H1 (cell line): ENCODE measurements at regions not wholly inside any gene's neighbourhood (a gene's known extent, or its start where the extent isn't known, plus 50 kb on each side); places are given as distances from the start of the nearest gene placed in this dataset.

Experiments used
- CTCF ChIA-PET: fragments of 300-600 bp; sonication (Branson Sonifier 250); formaldehyde crosslinking; loops from one replicate; lab custom pipeline; 2021; ENCODE audit not compliant: partially characterized antibody; lab: Charles Lee
- POLR2A ChIA-PET: fragments of 300-600 bp; sonication (Branson Sonifier 250); formaldehyde crosslinking; loops from one replicate; lab custom pipeline; 2021; ENCODE audit warnings: inconsistent platforms; ENCODE audit not compliant: partially characterized antibody; lab: Charles Lee
- DNase-seq, 2 experiments: peaks; one replicate each; pipeline versions ENCODE4 v3.0.0 to v3.0.0-alpha.2; 2010 to 2022; ENCODE audit warnings: low spot score in 2 of 2, low read depth in 1 of 2, mixed read lengths in 1 of 2
- FAIRE-seq: peaks from 2 replicates; lab custom pipeline; 2011; peaks lifted over from hg19 to GRCh38; lab: Jason Lieb, UNC
- H2AFZ ChIP-seq: 2 replicates; pipeline ENCODE4 v1.8.1; 2012; ENCODE audit warnings: low read length, inconsistent platforms
- H2AK5ac ChIP-seq: 2 replicates; pipeline ENCODE4 v1.6.1; 2013; ENCODE audit warnings: low read depth, low read length
- H2BK120ac ChIP-seq: replicated peaks from 2 replicates; pipeline ENCODE3; 2013; ENCODE audit warnings: low read depth, low read length, inconsistent platforms
- H2BK12ac ChIP-seq: 2 replicates; pipeline ENCODE4 v1.6.1; 2013; ENCODE audit warnings: low read depth, low read length
- H2BK15ac ChIP-seq: 2 replicates; pipeline ENCODE4 v1.6.1; 2013; ENCODE audit warnings: low read length
- H2BK20ac ChIP-seq: 2 replicates; pipeline ENCODE4 v1.6.1; 2013; ENCODE audit warnings: low read length
- H2BK5ac ChIP-seq: 2 replicates; pipeline ENCODE4 v1.6.1; 2013; ENCODE audit warnings: low read depth, low read length
- H3K14ac ChIP-seq: 2 replicates; pipeline ENCODE4 v1.6.1; 2013; ENCODE audit warnings: inconsistent platforms; ENCODE audit not compliant: insufficient read length
- H3K18ac ChIP-seq: 2 replicates; pipeline ENCODE4 v1.6.1; 2013; ENCODE audit warnings: low read length; ENCODE audit errors: extremely low read depth
- H3K23ac ChIP-seq: 2 replicates; pipeline ENCODE4 v1.6.1; 2013; ENCODE audit warnings: inconsistent platforms; ENCODE audit not compliant: insufficient read length
- H3K23me2 ChIP-seq: 2 replicates; pipeline ENCODE4 v1.6.1; 2013; ENCODE audit warnings: low read depth, low read length
- H3K27ac ChIP-seq: 2 replicates; pipeline ENCODE4 v1.6.1; 2011; ENCODE audit warnings: low read depth, low read length, inconsistent platforms
- H3K27me3 ChIP-seq, 4 experiments: replicated peaks in 1 of 4; 1 replicate in 1 of 4; 2 replicates in 3 of 4; pipeline versions ENCODE4 v1.6.1 to v1.8.1; 2011 to 2013; ENCODE audit warnings: low read length in 3 of 4, mild to moderate bottlenecking in 3 of 4, inconsistent platforms in 2 of 4, mixed read lengths in 2 of 4, moderate library complexity in 1 of 4; ENCODE audit not compliant: control insufficient read depth in 3 of 4, insufficient read depth in 3 of 4; ENCODE audit errors: extremely low read depth in 1 of 4
- H3K36me3 ChIP-seq, 4 experiments: 2 replicates each; pipeline versions ENCODE4 v1.6.1 to v1.8.1; 2011 to 2013; ENCODE audit warnings: mild to moderate bottlenecking in 4 of 4, low read length in 3 of 4, moderate library complexity in 2 of 4, control low read depth in 1 of 4, inconsistent platforms in 1 of 4; ENCODE audit not compliant: insufficient read depth in 4 of 4, control insufficient read depth in 2 of 4
- H3K4ac ChIP-seq: replicated peaks from 2 replicates; pipeline ENCODE3; 2013; ENCODE audit warnings: low read length, low read depth, mixed read lengths, inconsistent platforms; ENCODE audit not compliant: insufficient read length
- H3K4me1 ChIP-seq, 4 experiments: replicated peaks in 1 of 4; 1 replicate in 1 of 4; 2 replicates in 3 of 4; pipeline versions ENCODE4 v1.6.1 to v1.8.1; 2011 to 2013; ENCODE audit warnings: low read length in 3 of 4, inconsistent platforms in 2 of 4, mixed read lengths in 1 of 4; ENCODE audit not compliant: insufficient read depth in 4 of 4, control insufficient read depth in 3 of 4
- H3K4me2 ChIP-seq, 2 experiments: 2 replicates each; pipeline versions ENCODE4 v1.6.1 to v1.8.1; 2011 to 2013; ENCODE audit warnings: low read depth in 2 of 2, low read length in 2 of 2, control low read depth in 1 of 2, inconsistent platforms in 1 of 2, mild to moderate bottlenecking in 1 of 2; ENCODE audit not compliant: insufficient read depth in 1 of 2
- H3K4me3 ChIP-seq, 4 experiments: fragments of 200-600, 300-600 bp in 1 of 4; sonication (generic), shearing (Covaris generic), sonication (Bioruptor Twin) in 1 of 4; 2 replicates each; pipeline versions ENCODE4 v1.5.1 to v1.8.1; 2011 to 2016; ENCODE audit warnings: low read length in 4 of 4, low read depth in 3 of 4, control low read depth in 2 of 4, inconsistent platforms in 2 of 4, mild to moderate bottlenecking in 2 of 4, mixed read lengths in 1 of 4, moderate library complexity in 1 of 4; ENCODE audit not compliant: insufficient read depth in 2 of 4; ENCODE audit errors: extremely low read depth in 1 of 4
- H3K56ac ChIP-seq: replicated peaks from 2 replicates; pipeline ENCODE3; 2013; ENCODE audit warnings: low read depth, mild to moderate bottlenecking, mixed read lengths, low read length, inconsistent platforms; ENCODE audit not compliant: insufficient read length
- H3K79me1 ChIP-seq: 2 replicates; pipeline ENCODE4 v1.6.1; 2013; ENCODE audit warnings: low read depth, low read length, control low read depth
- H3K79me2 ChIP-seq, 2 experiments: 2 replicates each; pipeline versions ENCODE4 v1.6.1 to v1.8.1; 2012 to 2013; ENCODE audit warnings: low read length in 2 of 2, mild to moderate bottlenecking in 2 of 2, inconsistent platforms in 1 of 2; ENCODE audit not compliant: insufficient read depth in 2 of 2, control insufficient read depth in 1 of 2
- H3K9ac ChIP-seq, 4 experiments: replicated peaks in 1 of 4; 1 replicate in 1 of 4; 2 replicates in 3 of 4; pipeline versions ENCODE4 v1.6.1 to v1.8.1; 2011 to 2013; ENCODE audit warnings: low read depth in 3 of 4, low read length in 3 of 4, control low read depth in 2 of 4, mild to moderate bottlenecking in 2 of 4, moderate library complexity in 2 of 4, inconsistent platforms in 1 of 4; ENCODE audit errors: extremely low read depth in 1 of 4
- H3K9me3 ChIP-seq, 2 experiments: 2 replicates each; pipeline versions ENCODE4 v1.6.1 to v1.8.1; 2012 to 2013; ENCODE audit warnings: mild to moderate bottlenecking in 2 of 2, moderate library complexity in 2 of 2, control low read depth in 1 of 2, inconsistent platforms in 1 of 2, low read depth in 1 of 2, low read length in 1 of 2, mixed read lengths in 1 of 2; ENCODE audit not compliant: insufficient read depth in 2 of 2
- H4K20me1 ChIP-seq, 2 experiments: replicated peaks in 1 of 2; 2 replicates each; pipeline versions ENCODE3 to v1.8.1; 2011 to 2013; ENCODE audit warnings: inconsistent platforms in 2 of 2, low read length in 2 of 2, mild to moderate bottlenecking in 1 of 2; ENCODE audit not compliant: insufficient read depth in 2 of 2, control insufficient read depth in 1 of 2
- H4K5ac ChIP-seq: 2 replicates; pipeline ENCODE4 v1.6.1; 2013; ENCODE audit warnings: low read length, low read depth, mixed read lengths, inconsistent platforms; ENCODE audit not compliant: insufficient read length
- H4K8ac ChIP-seq: 2 replicates; pipeline ENCODE4 v1.8.0; 2013; ENCODE audit warnings: mild to moderate bottlenecking, moderate library complexity, low read length, inconsistent platforms; ENCODE audit not compliant: insufficient read depth; ENCODE audit errors: extremely low read depth
- H4K91ac ChIP-seq: replicated peaks from 2 replicates; pipeline ENCODE3; 2013; ENCODE audit warnings: low read length, mixed read lengths, inconsistent platforms; ENCODE audit not compliant: insufficient read length
- BCL11A ChIP-seq, 2 experiments: IDR thresholded peaks; one replicate each; pipeline ENCODE4 v1.6.1; 2011; ENCODE audit warnings: low read depth in 2 of 2, low read length in 2 of 2, mild to moderate bottlenecking in 2 of 2
- BRCA1 ChIP-seq: IDR thresholded peaks from 2 replicates; pipeline ENCODE4 v1.6.1; 2012; ENCODE audit warnings: low read depth, low read length, improper control_type of control experiment
- GABPA ChIP-seq: IDR thresholded peaks from 2 replicates; pipeline ENCODE4 v1.6.1; 2011; ENCODE audit warnings: mild to moderate bottlenecking, low read length, moderate library complexity, borderline replicate concordance; ENCODE audit not compliant: insufficient read depth
- PHF8 ChIP-seq: fragments of 200-600 bp; sonication (generic); conservative IDR thresholded peaks from 2 replicates; pipeline ENCODE4 v1.7.1; 2012; ENCODE audit warnings: low read depth, mild to moderate bottlenecking, inconsistent platforms, low read length, moderate library complexity
- POLR2AphosphoS5 ChIP-seq: IDR thresholded peaks from 2 replicates; pipeline ENCODE4 v1.6.1; 2011; ENCODE audit warnings: low read depth, low read length
- POU5F1 ChIP-seq: IDR thresholded peaks from 2 replicates; pipeline ENCODE4 v1.6.1; 2011; ENCODE audit warnings: low read depth, mild to moderate bottlenecking, low read length, moderate library complexity
- SIX5 ChIP-seq: IDR thresholded peaks from 2 replicates; pipeline ENCODE4 v1.6.1; 2011; ENCODE audit warnings: mild to moderate bottlenecking, low read depth, low read length
- SRF ChIP-seq: IDR thresholded peaks from 2 replicates; pipeline ENCODE4 v1.6.1; 2011; ENCODE audit warnings: mild to moderate bottlenecking, low read depth, low read length, moderate library complexity
- ZNF274 ChIP-seq: IDR thresholded peaks from 2 replicates; pipeline ENCODE4 v1.7.0; 2012; ENCODE audit warnings: low read length, borderline replicate concordance; ENCODE audit errors: extremely low read depth
- TF ChIP-seq, protein P1 (sequence below): IDR thresholded peaks from 2 replicates; pipeline ENCODE4 v1.6.1; 2012; ENCODE audit warnings: inconsistent platforms
- TF ChIP-seq, protein P2 (sequence below): IDR thresholded peaks from 2 replicates; pipeline ENCODE4 v1.6.1; 2012; ENCODE audit warnings: low read length, inconsistent platforms

DNA sequence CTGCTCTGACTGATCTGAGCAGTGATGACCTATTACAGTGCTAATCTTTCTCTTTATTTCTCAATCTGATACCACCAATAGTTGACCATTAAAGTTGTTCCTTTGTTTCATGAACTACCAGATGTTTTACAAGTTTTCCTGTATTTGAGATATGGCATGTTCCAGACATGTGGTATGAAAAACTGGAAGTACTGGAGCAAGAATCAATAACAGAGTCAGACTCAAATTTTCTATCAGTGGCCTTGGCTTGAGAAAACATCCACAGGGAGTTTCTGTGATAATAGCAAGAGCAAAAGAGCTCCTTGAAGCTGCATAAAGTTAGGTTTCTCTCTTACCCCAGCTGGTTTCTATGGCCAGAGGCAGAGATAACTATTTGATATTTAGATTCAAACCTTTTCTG lies 469.0 kb upstream of the STEAP1 start:
- CTCF ChIA-PET, result interaction anchor here (0.5 to 0.6 kb wide), 2 partner anchors 233 to 561 kb away, joined by 3 to 6 read pairs; no protein-coding TSS in a partner anchor
- Histone ChIP-seq H2AK5ac (no peak overlapping the region), H3K4me3 (no peak overlapping the region), H3K9me3 (no peaks in the 10 kb centered on the region), H3K56ac (no peak overlapping the region), H3K36me3 (no peaks in the 10 kb centered on the region), H3K4me2 (no peak overlapping the region), H2BK20ac (no peak overlapping the region), H3K79me2 (no peaks in the 10 kb centered on the region), H2BK15ac (no peak overlapping the region), H3K27me3 (no peaks in the 10 kb centered on the region), H2BK120ac (no peak overlapping the region), H3K4ac (no peak overlapping the region), H3K14ac (no peak overlapping the region), H4K8ac (no peak overlapping the region), H3K4me1 (no peaks in the 10 kb centered on the region), H3K9ac (no peak overlapping the region), H4K20me1 (no peaks in the 10 kb centered on the region), H2AFZ (no peak overlapping the region), H4K91ac (no peak overlapping the region), H3K23me2 (no peaks in the 10 kb centered on the region), H3K79me1 (no peaks in the 10 kb centered on the region), H4K5ac (no peak overlapping the region), H3K23ac (no peak overlapping the region), H3K18ac (no peak overlapping the region), H2BK12ac (no peak overlapping the region), H2BK5ac (no peak overlapping the region), H3K27ac (no peak overlapping the region)
- FAIRE-seq (no peak), DNase-seq (no peak)
- POLR2A ChIA-PET, result no interaction called here
- TF ChIP-seq PHF8 (no peak), BCL11A (IDR thresholded peaks at IDR 0.05; ENCODE audit: low read depth in 2 of 2, low read length in 2 of 2) (no peak), BRCA1 (no peak), SIX5 (no peak), GABPA (no peak), POLR2AphosphoS5 (no peak), ZNF274 (no peak), SRF (no peak), POU5F1 (no peak)
- TF ChIP-seq, protein P1, sequence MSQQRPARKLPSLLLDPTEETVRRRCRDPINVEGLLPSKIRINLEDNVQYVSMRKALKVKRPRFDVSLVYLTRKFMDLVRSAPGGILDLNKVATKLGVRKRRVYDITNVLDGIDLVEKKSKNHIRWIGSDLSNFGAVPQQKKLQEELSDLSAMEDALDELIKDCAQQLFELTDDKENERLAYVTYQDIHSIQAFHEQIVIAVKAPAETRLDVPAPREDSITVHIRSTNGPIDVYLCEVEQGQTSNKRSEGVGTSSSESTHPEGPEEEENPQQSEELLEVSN, result no peak
- TF ChIP-seq, protein P2, sequence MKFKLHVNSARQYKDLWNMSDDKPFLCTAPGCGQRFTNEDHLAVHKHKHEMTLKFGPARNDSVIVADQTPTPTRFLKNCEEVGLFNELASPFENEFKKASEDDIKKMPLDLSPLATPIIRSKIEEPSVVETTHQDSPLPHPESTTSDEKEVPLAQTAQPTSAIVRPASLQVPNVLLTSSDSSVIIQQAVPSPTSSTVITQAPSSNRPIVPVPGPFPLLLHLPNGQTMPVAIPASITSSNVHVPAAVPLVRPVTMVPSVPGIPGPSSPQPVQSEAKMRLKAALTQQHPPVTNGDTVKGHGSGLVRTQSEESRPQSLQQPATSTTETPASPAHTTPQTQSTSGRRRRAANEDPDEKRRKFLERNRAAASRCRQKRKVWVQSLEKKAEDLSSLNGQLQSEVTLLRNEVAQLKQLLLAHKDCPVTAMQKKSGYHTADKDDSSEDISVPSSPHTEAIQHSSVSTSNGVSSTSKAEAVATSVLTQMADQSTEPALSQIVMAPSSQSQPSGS, result no peak
